ENCODE measurements at regions not wholly inside any gene's neighbourhood (a gene's known extent, or its start where the extent isn't known, plus 50 kb on each side); places are given as distances from the start of the nearest gene placed in this dataset.
"Not testable (repeated sequence)": the region's sequence is repeated elsewhere in the genome, so short reads cannot be mapped to it uniquely, and the experiment has no call there.

GRCh38 chr3:106840319-106840718, 536.9 kb upstream of the CCDC54 start:
- DNase-seq: no peak

DNA sequence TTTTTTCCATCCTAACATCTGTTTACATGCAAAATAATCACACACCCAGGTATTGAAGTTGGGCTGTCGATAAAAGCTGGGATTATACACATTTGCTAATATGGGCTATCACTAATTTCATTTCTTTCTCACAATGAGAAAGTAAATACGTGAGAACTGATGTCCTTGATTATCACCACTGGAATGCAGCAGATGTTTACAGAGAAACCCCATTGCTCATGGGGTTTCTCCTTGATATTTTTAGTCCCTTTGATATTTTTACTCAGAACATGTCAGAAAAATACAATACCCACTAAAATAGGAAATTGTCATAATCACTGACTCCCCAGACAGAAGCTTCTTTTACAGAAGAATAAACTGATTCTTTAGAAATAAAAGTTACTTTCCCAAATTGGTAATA, 535.1 kb upstream of the CCDC54 start:
- DNase-seq: no peak

- no peak for DNase-seq
Observed at GRCh38 chr3:106844638-106845037, 532.6 kb upstream of the CCDC54 start.

DNA sequence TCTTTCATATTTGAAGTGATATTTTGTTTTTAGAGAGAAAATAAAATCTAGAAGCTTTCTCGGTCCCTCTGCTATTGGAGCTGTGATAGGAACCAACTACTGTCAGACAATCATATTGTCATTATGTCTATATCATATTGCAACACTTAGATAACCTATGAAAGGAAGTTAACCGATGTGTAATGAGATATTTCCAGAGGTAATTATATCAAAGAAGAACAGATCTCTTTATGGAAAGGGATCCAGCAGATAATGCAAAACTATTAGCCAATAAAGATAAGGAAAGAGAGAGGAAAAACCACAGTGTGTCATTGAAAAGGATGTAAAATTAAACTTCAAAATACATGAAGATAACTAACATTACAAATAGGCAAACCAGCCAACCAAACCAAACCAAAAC, 529.1 kb upstream of the CCDC54 start:
- no peak for DNase-seq

DNA sequence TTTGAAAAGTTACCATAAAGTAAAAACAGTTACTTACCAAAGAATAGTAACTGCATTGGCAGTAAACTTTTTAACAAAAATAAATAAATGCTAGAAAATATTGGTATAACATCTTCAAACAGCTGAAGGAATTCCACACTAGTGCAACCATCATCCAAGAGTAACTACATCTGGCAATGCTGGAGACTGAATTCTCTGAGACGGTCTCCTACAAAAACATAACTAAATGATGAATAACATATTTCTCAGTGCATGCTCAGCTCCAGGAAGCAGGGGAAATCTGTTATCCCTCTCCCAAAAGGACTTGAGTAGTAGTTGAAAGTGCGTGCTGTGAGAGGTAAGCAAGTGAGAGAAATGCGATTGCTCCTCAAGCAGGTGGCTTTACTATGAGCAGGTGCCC, 526.8 kb upstream of the CCDC54 start:
- DNase-seq: no peak

DNA sequence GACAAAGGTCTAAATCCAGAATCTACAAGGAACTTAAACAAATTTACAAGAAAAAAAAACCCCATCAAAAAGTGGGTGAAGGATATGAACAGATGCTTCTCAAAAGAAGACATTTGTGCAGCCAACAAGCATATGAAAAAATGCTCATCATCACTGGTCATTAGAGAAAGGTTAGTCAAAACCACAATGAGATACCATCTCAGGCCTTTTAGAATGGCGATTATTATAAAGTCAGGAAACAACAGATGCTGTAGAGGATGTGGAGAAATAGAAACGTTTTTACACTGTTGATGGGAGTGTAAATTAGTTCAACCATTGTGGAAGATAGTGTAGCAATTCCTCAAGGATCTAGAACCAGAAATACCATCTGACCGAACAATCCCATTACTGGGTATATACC, 518.9 kb upstream of the CCDC54 start:
- DNase-seq: not testable (repeated sequence)

DNA sequence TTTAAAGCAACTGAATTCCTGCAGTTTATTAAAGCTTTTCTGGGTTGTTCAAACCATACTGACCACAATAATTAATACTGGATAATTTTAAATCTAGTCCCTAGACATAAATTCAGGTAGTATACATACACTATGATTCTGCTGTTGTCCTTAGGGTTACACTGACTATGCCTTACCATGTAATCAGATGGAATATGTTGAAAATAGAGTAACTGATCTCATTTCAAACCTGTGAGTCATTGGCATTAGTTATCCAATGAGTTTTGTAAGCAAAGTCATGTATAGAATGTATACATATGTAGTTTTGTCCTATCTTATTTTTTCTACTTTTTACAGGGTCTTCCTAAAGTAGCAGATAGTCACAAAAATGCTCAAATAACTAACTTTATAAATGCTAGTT, 517.1 kb upstream of the CCDC54 start:
- DNase-seq: no peak

GRCh38 chr3:106862067-106862466, 515.2 kb upstream of the CCDC54 start:
- no peak for DNase-seq

DNA sequence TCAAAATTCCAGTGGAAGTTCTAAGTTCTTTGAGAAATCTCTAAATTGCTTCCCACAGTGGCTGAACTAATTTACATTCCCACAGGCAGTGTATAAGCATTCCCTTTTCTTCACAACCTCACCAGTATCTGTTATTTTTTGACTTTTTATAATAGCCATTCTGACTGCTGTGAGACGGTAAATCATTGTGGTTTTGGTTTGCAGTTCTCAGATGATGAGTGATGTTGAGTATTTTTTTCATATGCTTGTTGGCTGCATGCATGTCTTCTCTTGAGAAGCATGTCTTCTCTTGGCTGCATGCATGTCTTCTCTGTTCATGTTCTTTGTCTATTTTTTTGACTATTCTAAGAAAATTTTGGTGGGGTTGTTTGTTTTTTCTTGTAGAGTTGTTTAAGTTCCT, 499.6 kb upstream of the CCDC54 start:
- DNase-seq: no peak

DNA sequence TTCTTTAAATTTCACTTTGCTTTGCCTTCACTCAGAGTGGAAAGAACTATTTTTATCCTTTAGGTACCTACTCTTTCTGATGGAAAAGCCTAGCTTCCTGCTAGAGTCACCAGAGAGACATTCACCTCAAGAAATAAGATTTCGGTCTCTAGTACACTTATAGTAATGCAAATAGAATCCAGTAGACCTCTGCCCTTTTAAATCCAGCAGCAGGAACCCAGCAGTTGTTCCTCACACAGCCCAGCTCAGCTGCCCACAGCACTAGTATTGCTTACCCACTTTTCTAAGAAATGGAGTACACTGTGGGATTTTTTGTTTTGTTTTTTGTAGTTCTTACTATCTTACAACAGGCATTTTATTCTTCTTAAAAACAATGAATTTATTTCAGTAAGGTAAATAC, 497.0 kb upstream of the CCDC54 start:
- DNase-seq: no peak

- no peak for DNase-seq
Observed at GRCh38 chr3:106881186-106881585, 496.1 kb upstream of the CCDC54 start.

- DNase-seq: no peak
Observed at GRCh38 chr3:106882297-106882696, 494.9 kb upstream of the CCDC54 start.

DNA sequence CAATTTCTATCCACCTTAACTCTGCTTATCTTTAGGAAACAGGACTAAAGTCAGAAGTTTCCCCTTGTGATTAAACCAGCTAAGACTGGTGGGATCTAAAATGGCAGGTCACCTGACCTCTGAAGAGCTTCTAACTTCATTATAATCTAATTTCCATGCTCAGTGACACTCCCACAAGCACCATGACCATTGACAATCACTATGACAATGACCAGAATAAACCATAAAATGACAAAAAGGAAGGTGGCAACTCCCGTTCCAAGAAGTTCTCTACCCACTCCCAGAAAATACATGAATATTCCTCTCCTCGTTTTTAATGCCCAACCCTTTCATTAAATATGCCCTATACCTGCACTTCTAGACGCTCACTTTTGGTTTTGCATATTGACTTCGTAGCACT, 471.2 kb upstream of the CCDC54 start:
- DNase-seq: no peak

- no peak for DNase-seq
Observed at GRCh38 chr3:106908181-106908938, 468.9 kb upstream of the CCDC54 start.

DNA sequence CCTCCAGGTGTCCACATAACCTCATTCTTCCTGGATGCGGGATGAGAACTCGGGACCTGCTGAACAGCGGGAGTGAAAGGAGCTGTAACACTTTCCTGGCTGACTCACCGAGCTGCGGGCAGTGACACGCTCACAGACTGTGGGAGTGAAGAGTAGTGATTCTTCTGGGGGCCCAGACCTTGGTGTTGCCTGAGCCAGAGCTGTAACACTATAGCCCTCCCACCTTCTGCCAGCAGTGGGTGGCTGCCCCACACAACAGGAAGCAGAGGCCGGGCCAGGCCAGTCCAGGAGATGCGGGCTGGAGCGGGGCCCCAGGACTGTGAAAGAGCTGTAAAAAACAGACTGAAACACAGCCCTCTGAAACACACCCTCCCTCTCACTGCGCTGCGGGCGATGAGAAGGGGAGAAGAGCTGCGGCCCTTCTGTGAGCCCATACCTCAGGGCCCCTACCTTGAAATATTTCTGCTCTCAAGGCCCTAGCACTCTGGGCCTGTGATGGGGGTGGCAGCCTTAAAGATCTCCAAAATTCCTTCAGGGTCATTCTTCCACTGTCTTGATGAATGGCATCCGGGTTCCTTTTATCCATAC, 464.0 kb upstream of the CCDC54 start:
- DNase-seq: no peak

DNA sequence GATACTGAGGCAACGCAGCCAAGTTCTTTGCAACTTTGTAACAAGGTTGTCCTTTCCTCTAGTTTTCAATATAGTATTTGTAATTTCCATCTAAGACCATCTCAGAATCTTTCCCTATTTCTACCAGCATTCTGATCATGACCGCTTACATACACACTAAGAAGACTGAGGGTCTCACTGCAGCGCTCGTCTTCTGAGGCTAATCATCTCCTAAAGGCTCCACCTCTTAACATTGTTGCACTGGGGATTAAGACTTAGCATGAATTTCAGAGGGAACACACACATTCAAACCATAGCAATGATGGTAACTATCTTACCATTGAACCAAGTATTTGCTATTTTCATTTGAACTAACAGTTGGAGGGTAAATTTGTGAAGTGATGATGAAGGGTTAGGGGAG, 463.3 kb upstream of the CCDC54 start:
- DNase-seq: no peak

DNA sequence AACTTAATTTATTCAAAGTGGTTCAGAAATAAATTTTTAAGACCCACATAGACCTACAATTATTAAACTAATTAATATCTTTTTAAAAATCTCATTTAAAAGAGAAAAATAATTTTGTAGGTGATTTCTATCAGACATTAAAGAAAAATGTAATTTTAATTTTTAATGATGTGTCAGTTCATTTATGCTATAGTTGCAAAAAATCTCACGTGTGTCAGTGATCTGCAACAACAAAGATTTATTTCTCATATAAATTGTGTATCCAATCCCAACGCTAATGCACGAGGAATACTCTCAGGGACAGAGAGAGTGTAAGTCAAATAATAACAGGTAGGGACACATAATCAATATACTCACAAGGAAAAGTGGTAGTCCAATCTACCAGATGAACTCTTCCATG, 456.6 kb upstream of the CCDC54 start:
- no peak for DNase-seq

DNA sequence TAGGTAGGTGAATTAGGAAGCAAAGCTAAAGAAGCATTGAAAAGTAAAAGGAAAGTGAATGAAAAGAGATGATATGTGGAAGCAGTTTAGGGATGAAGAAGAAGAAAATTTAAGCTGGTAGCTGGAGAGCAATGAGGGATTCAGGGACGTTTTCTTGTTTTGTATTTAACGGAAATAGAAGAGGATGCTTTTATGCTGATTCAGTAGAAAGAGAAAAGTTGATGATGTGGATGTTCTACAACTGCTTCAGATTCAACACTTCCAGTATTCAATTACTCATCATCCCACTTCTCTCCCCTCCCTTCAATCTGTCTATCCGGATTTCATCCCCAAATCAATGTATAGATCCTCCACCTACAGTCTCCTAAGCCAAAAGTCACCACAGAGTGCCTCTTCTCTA, 448.2 kb upstream of the CCDC54 start:
- no peak for DNase-seq

- DNase-seq: no peak
Observed at GRCh38 chr3:106930086-106930485, 447.2 kb upstream of the CCDC54 start.

GRCh38 chr3:106931904-106932303, 445.3 kb upstream of the CCDC54 start:
- no peak for DNase-seq

DNA sequence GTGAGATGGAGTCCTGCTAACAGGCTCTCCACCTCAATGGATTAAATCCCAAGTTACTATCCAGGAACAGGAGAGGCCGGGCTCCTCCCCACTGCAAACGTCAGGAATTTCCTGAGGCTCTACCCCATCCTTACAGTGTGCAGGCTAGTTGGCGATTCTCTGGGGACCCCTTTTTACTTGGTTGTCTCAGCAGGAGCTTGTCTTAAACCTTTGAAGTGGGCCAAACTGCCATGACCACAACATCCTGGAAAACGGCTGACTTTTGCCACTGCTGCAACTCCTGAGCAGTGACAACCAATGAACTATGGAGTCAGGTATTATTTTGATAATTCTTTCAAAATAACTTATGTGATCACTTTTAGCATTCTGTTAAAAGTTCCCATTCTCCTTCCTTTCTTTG, 440.9 kb upstream of the CCDC54 start:
- no peak for DNase-seq

DNA sequence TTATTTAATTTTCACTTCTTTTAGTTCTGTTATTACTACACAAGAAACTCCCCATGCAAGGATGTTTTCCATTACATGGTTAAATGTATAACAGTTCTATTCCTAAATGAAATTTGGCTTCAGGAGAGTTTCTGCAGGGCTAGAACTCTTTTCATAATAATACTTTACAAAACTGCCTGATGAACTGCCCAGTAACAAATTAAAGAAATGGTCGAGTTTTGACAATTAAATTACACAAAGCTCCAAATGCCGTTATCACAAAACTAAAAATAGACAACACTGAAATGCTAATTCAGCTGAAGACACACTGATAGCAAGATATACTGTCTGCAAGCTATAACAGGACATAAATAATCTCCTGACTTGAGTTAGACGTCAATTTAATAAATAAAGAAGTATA, 435.2 kb upstream of the CCDC54 start:
- DNase-seq: no peak

- no peak for DNase-seq
Observed at GRCh38 chr3:106943071-106943470, 434.2 kb upstream of the CCDC54 start.

GRCh38 chr3:106945435-106945834, 431.8 kb upstream of the CCDC54 start:
- no peak for DNase-seq

GRCh38 chr3:106946866-106947265, 430.4 kb upstream of the CCDC54 start:
- DNase-seq: no peak
